SKM-1 (cell line): ENCODE measurements at regions not wholly inside any gene's neighbourhood (a gene's known extent, or its start where the extent isn't known, plus 50 kb on each side); places are given as distances from the start of the nearest gene placed in this dataset.

Experiments
- DNase-seq: peaks from one replicate; lab custom pipeline; 2025; ENCODE audit not compliant: unreplicated experiment; lab: John Stamatoyannopoulos, UW

DNA sequence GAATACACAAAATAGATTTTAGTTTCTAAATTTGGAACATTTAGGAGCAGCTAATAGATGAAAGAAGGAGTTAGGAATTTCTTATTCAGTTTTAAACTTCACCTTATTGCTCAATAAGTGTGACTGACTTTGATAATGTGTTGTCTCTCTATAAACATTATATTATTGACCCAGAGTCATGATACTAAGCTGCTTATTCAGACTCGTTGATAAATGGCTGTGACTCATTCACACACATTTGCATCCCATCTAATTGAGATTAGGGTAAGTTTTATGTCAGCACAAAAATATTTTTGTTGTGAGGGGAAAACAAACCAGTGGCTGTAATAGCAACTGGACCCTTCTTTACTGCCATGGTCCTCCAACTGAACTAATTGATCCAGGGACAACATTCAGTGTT lies 137.6 kb downstream of the GOLIM4 start:
- DNase-seq, result no peak

DNA sequence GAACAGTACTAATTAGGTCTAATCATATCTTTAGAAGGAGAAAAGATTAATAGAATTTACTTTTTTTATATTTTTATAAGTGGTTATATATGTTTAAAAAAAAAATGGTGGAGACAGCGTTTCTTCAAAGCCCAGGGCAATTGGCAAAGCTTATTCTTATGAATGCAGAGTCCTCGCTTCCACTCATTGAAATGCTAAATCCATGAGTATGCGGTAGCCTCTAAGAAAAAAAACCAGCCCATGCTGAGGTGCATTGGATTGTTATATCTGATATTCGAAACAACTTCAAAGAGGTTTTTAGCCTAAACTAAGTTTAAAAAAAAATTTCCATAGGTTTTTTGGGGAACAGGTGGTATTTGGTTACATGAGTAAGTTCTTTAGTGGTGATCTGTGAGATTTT lies 142.8 kb downstream of the GOLIM4 start:
- DNase-seq, result no peak

DNA sequence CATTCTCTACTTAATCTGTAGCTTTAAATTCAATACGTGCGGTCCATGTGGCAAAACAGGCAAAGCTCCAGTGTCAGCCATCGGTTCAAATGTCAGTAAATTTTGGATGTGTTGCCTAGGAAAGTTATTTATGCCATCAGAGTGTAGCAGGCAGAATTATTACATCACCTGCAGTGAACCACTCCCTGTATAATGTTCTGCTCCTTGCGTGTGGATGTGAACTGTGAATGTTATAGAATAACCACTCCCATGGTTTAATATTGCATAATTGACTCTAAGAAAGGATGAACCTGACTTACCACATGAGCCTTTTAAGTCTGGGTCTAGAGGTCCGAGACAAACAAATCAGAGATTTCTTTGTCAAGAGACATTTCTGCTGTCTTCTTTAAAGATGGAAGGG lies 145.5 kb downstream of the GOLIM4 start:
- DNase-seq, result no peak

DNA sequence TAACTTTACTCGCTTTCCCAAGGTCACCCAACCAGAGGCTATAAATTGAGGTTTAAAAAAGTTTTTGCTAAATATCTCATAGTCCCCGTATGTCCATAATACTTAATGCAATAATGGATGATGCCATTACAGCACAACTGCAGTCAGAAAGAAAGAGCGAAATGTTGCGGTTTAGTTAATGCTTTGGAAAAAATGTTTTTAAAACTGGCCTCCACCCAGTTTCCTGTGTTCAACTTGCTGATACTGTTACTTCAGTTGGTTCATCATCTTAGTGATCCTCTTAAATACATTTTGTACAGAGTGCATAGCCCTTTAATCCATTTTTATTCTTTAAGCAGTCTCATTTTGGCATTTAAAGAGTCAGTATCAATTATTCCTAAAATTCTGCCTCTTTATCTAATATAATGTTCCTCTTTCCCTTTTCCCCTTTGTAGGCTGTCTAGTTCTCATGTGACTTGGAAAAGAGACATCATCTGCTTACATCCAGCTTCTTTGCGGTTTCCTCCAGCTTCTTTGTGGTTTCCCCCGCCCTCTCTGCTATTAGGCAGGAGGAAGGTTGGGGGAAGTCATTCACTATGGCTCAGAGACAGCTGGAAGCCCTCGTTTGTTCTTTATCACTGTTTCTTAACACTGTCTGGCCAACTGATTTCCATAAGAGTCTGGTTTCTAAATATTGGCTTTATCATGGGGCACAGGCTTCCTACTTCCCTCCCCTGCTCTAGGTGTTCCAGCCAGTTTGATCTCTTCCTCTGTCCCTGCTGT lies 154.3 kb downstream of the GOLIM4 start:
- peak; percentile 79 for DNase-seq

DNA sequence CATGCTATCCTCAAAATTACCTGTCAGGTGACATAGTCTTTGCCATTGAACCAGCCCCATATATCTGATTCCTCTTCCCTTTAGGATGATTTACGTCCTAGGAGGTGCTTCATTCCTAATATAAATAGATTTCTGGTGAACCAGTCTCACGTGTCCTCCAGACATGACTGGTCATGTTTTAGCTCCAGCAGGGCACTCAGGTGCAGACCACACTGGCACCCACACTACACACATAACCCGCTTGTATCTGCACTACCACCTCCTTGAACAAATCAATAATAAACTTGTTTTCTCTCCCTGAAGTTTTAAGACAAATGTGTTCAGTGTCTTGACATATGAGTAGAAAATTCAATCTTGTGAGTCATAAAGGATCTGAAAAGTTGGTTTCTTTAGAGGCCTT lies 155.5 kb downstream of the GOLIM4 start:
- DNase-seq, result no peak

DNA sequence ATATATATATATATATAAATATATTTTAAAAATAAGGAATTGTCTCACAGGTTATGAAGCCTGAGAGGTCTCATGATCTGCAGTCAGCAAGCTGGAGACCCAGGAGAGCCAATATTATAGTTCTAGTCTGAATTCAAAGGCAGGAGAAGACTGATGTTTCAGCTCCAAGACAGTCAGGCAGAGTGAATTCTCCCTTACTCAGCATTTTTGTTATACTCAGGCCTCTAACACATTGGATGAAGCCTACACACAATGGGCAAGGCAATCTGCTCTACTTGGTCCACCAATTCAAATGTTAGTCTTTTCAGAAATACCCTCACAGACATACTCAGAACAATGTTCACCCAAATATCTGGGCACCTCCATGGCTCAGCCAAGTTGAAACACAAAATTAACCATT lies 157.2 kb downstream of the GOLIM4 start:
- no peak for DNase-seq

DNA sequence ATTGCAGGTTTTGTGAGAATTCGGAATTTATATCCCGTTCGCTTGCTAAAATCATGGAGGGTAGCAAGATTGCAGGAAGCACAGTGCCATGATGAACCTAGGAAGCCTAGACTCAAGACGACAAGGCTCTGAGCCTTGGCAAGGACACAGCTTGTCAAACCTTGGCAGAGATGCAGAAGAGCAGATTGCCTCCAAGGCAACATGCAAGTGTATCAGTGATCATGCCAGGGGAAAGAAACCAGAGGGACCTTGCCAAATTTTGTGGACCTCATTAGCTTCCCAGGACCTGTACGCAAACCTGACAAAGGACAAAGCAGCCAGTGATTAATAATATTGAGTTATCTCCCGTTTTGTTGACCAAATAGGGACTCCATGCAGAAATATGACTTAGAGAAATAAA lies 159.7 kb downstream of the GOLIM4 start:
- no peak for DNase-seq

DNA sequence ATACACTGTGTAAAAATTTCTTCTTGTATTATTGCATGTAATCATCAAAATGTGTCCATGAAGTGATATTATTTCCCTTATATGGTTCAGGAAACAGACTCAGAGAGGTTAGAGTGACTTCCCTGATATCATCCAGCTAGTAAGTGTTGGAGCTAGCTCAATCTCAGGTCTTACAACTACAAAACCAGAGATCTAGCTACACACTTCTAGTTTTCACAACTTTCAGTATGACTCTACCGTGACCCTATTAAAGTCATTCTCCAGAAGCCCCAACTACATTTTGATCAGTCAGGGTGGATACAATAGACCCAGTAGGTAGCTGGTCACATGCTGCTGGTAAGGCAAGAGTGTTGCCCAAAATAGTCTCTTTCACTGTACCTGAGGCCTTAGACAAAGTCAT lies 165.3 kb downstream of the GOLIM4 start:
- DNase-seq, result no peak

DNA sequence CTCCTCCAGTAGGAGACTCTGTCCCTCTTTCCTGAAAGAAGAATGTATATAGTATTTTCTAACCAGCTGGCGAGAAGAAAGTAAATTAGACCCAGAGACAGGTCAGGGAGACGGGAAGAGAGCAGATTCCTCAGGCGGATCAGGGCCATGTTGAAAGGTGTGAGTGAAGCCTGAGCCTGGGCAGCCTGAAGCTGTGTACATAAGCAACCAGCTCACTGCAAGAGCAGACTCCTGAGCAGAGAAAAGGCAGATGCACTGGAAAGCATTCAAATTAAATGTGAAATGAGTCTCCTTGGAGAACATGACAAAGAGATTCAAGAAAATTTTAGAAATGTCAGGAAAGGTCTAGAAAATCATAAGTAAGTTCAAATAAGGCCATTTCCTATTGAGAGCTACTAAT lies 165.8 kb downstream of the GOLIM4 start:
- DNase-seq, result no peak

DNA sequence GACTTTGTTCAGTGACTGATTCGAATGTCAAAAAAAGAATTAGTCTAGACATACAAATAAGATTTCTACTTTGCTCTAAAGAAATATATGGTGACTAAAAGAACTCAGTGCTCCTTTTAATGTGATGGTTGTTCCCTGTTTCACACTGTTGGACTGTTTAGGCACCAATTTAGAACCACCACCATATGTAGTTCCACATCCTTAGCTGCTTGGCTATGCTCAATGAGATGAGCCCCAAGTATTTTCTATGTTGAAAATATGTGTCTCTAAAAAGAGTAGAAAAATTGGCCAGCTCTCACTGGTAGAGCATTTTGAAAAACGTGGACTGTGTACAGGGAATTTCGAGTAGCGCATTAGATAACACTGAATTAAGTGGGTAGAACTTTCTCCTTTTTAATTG lies 167.3 kb downstream of the GOLIM4 start:
- no peak for DNase-seq

DNA sequence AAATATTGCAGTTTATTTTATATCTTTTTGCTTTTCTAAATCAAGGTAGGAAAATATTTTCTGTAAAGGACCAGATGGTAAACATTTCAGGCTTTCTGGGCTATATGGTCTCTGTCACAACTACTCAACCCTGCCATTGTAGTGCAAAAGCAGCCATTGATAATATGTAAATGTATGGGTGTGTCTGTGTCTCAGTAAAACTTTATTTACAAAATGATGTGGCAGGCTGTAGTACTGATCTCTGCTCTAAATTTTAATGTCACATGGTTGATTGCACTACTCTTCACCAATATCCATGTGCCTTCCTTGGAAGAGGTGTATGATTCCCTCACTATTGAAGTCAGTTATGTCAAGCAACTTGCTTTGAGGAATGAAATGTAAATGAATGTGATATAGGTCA lies 175.0 kb downstream of the GOLIM4 start:
- DNase-seq, result no peak

DNA sequence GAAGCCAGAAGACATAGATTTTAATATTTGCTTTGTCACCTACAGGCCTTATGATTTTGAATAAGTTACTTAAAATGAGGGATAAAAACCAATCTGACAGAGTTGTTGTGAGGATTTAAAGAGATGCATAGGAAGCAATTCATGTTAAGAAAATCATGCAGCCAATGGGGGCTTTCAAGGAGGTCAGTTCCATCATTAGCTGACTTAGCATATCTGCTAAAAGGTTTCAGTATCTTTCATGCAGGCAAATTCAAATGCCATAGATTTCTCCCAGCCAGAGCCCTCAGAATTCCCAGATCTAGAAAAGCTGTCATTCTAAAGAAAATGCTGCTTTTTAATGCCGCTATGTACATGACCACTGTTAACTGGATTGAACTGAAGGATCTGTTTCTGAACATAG lies 176.1 kb downstream of the GOLIM4 start:
- no peak for DNase-seq

DNA sequence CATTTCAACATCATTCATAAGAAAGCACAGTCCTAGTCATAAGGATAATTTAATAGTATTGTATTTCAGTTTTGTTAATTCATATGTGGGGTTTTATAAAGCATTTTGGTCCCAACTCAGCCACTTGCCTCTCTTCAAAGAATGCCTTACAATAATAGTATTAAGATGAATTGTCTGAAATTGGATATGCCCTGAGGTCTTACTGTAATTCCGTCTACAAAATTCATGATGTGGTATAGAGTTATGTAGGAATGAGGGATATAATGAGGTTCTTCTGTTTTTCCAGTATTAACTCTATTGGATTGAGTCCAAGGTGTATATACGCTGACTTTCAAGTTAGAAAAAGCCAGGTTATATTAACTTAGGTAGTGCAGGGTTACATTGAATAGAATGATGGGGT lies 177.0 kb downstream of the GOLIM4 start:
- DNase-seq, result no peak

DNA sequence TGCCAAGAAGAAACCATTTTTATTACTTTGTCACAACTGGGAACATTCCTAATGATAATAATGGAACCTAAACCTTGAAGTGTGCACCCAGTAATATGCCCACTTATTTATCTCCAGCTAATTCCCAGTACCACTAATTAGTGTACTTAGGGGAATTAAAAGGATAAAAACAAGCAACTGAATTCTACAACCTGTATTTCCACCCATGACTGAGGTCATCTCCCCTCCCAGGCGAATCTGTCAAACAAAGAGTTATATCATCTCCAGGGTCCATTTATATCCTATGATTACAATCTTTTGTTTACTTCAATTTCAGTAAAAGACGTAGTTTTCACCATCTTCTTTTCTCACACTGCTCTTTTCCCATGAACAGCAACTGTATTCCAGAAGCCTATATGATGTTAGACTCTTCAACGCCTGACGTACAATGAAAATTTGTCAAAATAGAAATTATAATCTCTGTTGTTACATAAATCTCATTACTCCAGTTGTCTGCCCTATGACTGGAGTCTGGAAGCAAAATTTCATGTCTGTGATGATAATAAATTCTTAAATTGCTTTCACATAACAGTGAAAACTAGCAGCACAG lies 177.6 kb downstream of the GOLIM4 start:
- DNase-seq, result no peak

DNA sequence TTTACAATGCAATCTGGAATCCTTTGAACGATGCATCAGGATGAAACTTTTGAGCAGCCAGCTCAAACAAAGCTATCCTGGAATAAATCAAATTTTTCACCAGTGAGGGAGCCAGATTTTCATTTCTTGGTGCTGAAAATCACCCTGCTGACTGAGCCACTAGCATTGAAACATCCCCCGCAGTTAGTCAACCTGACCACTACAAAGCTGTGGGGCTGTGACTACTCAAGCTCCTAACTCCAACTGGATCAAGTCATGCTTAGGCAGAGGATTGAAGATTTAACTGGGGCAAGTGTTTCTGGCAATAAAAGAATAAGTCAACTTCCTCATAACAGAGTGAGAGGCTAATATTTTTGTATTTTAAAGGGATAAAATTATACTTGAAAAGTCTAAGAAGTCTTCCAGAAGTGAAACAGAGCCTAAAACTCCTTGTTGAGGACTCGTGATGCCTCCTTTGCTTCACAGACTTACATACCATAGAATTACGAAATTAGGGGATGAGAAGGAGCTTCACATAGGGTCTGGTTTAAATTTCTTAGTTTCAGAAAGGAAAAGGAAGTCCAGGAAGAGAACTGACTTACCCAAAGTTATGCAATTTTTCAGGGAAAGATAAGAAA lies 177.8 kb downstream of the SERPINI1 start:
- peak; percentile 33 for DNase-seq

DNA sequence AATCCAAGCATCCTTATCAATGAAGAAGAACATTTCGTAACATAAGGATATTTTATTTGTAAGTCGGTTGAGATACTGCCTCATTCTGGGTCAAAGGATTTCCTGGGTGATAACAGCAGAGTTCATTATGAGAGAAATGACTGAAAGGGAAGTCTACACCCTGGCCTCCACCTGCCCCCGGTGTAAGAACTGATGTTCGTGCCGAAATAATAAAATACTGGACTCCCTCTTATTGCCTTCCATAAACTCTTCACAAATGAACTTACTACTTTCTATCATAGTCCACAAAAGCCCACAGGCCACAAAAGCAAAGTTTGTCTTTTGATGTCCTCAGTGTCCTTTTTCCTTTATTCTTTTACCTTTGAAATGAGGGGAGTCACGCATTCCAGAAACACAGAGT lies 174.4 kb downstream of the SERPINI1 start:
- DNase-seq, result no peak

DNA sequence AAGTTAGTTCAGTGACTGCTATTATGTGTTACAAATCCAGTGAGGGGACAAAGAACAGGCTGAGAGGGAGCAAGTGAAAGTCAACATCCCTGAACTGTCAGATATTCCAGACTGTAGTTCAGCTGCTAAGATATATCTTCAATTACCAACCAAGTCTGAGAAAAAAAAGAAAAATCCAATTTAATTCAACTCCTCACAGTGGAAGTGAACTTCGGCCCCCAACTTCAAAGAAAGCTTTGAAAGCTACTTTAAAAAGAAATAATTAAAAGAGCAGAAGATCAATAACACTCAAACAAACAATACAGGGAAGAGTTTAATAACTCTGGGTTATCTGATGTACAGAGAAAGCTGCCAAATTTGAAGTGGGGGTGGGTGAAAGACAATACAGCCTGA lies 174.0 kb downstream of the SERPINI1 start:
- no peak for DNase-seq

DNA sequence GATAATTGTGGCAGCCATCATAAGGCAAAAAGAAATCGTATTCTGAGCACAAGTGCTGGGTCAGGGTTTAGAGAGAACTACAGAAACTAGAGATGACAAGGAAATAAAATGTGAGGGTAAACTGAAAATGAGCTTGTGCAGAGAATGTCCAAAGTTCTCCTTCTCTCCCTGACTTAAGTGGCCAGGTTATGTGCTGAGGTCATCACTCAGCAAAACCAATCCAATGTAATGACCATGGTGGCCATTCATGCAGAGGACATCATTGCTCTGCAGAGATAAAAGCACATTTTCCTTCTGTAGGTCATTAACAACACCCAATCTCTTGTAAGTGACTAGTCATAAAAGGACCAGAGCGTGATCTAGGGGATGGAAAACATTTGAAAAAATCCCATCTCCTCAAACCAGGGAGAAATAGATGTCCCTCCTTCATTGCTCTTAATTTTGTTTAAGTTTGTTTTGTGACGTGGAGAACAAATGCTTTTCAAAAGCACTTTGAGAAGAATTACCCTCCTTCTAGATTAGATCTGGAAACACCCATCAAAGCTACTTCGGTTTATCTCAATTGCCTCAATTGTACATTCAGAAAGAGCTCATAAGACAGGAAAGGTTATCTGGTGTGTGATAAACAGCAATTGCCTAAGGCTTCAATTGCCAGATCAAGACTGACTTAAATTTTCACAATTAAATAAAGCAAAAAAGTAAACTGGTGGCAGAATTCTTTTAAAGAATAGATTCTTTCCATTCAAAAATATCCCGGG lies 173.4 kb downstream of the SERPINI1 start:
- DNase-seq, result no peak

DNA sequence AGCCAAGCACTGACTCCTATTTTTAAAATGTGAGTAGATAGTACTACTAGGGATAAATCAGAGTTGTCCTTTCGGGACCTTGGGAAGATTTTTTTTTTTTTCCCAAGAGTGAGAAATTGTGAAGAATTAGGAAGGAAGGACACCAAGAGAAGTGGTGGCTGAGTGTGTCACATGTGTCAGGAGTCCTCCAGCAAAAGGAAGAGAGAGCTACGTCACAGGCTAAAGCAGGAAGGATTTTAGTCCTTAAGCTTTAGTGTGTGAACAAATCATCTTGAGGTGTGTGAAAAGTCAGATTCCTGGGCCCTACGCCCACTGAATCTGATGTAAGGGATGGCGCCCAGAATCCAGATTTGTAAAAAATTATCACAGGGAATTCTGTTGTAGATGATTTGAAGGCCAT lies 172.7 kb downstream of the SERPINI1 start:
- no peak for DNase-seq

DNA sequence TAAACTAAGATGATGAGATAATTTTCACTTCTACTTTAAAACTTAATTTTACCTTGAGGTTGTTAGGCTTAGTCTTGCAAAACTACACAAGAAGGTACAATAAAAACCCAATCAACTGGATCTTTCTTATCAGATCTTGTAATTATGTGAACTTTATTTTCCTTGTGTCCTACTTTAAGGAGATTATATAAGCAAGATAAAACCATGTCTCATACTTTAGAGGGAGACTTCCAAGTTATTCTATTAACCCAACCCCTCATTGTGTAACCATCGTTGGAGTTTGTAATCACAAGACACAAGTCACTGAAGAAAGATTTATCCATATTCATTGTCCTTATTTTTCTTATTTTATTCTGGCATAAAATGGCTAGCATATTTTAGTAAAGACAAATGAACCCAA lies 165.6 kb downstream of the SERPINI1 start:
- DNase-seq, result no peak

DNA sequence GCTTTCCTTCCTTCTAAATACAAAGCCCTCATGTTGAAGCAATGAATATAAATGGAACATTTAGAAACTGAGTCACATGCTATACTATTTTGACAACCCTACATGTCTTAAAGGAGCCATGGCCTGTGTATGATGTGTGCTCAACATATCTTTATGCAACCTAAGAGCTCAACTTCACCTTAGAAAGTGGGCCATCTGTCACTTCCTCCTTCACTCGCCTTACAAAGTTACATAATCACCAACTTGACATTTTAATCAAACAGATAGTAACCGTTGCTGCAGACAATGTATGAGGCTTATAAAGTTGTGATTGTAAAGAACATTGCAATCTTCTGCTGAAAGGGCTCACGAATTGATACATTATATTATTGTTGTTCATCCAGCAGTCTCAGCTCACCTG lies 163.6 kb downstream of the SERPINI1 start:
- peak; percentile 34 for DNase-seq

DNA sequence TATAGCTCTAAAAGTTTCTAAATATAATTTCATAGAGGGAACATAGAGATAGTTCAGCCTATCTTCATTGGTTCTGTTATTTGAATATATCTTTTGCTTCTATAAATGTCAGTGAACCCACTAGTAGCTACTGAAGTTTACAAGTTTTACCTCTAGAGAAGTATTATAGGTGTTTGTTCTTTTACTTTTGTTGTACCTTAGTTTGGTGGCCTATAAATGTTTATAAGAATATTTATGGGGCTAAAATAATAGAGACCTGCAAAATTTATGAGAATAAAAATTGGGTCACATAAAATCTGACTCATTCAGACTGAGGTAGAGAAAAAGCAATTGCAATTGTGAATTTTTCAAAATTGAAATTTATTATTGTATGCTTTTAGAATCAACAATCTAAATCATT lies 162.6 kb downstream of the SERPINI1 start:
- no peak for DNase-seq
